Caco-2 (cell line): ENCODE measurements at regions not wholly inside any gene's neighbourhood (a gene's known extent, or its start where the extent isn't known, plus 50 kb on each side); places are given as distances from the start of the nearest gene placed in this dataset.

Experiments used
- BruUV-seq: library from RNA; stranded (reverse); fragments of 400-500 nt; replicated peaks from 2 replicates; lab custom pipeline; 2021; lab: Mats Ljungman, UMichigan
- CTCF ChIA-PET: fragments of 300-600 bp; sonication (Branson Sonifier 250); formaldehyde crosslinking; loops from one replicate; lab custom pipeline; 2022; ENCODE audit warnings: antibody characterized with exemption; lab: Charles Lee
- POLR2A ChIA-PET: fragments of 300-600 bp; sonication (Branson Sonifier 250); formaldehyde crosslinking; loops from one replicate; lab custom pipeline; 2022; ENCODE audit warnings: antibody characterized with exemption; lab: Charles Lee
- DNase-seq, 2 experiments: peaks; one replicate each; pipeline versions ENCODE4 v3.0.0 to v3.0.0-alpha.2; 2020 to 2022
- H3K27me3 ChIP-seq: replicated peaks from 2 replicates; pipeline ENCODE4 v1.6.0; 2011; ENCODE audit warnings: low read length; ENCODE audit not compliant: control insufficient read depth, insufficient read depth
- H3K36me3 ChIP-seq: 2 replicates; pipeline ENCODE4 v1.5.1; 2011; ENCODE audit warnings: low read length; ENCODE audit not compliant: control insufficient read depth, insufficient read depth
- H3K4me1 ChIP-seq: fragments of 250-450 bp; sonication (Bioruptor Pico); 2 replicates; pipeline ENCODE4 v1.5.1; 2020; ENCODE audit warnings: mild to moderate bottlenecking
- H3K4me3 ChIP-seq: 2 replicates; pipeline ENCODE4 v1.5.1; 2011; ENCODE audit warnings: low read depth, mild to moderate bottlenecking, control low read depth, low read length
- H3K9me3 ChIP-seq: fragments of 250-450 bp; sonication (Bioruptor Pico); 2 replicates; pipeline ENCODE4 v1.5.1; 2020; ENCODE audit warnings: mild to moderate bottlenecking, moderate library complexity
- H3K27ac Mint-ChIP-seq: one replicate; pipeline ENCODE4 v1.8.0; 2022; ENCODE audit warnings: mixed read lengths; ENCODE audit not compliant: unreplicated experiment
- H3K27me3 Mint-ChIP-seq: one replicate; pipeline ENCODE4 v1.8.0; 2022; ENCODE audit warnings: mixed read lengths; ENCODE audit not compliant: insufficient read depth, unreplicated experiment
- H3K36me3 Mint-ChIP-seq: one replicate; pipeline ENCODE4 v1.8.0; 2022; ENCODE audit warnings: mild to moderate bottlenecking, mixed read lengths; ENCODE audit not compliant: insufficient read depth, unreplicated experiment
- H3K4me1 Mint-ChIP-seq: one replicate; pipeline ENCODE4 v1.8.0; 2022; ENCODE audit warnings: low read depth, mixed read lengths; ENCODE audit not compliant: unreplicated experiment
- H3K4me3 Mint-ChIP-seq: one replicate; pipeline ENCODE4 v1.8.0; 2022; ENCODE audit warnings: mild to moderate bottlenecking, moderate library complexity, mixed read lengths; ENCODE audit not compliant: unreplicated experiment
- H3K9me3 Mint-ChIP-seq: one replicate; pipeline ENCODE4 v1.8.0; 2022; ENCODE audit warnings: mixed read lengths; ENCODE audit not compliant: unreplicated experiment
- CTCF ChIP-seq, 2 experiments: fragments of 200-600 bp in 1 of 2; IDR thresholded peaks; 1 replicate in 1 of 2; 2 replicates in 1 of 2; pipeline versions ENCODE4 v1.5.1 to v1.8.0; 2011 to 2022; ENCODE audit warnings: antibody characterized with exemption in 1 of 2, control low read depth in 1 of 2, inconsistent platforms in 1 of 2, low read depth in 1 of 2, low read length in 1 of 2, mild to moderate bottlenecking in 1 of 2, moderate library complexity in 1 of 2; ENCODE audit not compliant: insufficient read depth in 1 of 2, severe bottlenecking in 1 of 2, unreplicated experiment in 1 of 2
- intact Hi-C: fragments of 100-400 bp; cut with micrococcal nuclease; formaldehyde crosslinking; loops from one replicate; pipeline ENCODE4 v1.10.0; 2022; ENCODE audit not compliant: unreplicated experiment

DNA sequence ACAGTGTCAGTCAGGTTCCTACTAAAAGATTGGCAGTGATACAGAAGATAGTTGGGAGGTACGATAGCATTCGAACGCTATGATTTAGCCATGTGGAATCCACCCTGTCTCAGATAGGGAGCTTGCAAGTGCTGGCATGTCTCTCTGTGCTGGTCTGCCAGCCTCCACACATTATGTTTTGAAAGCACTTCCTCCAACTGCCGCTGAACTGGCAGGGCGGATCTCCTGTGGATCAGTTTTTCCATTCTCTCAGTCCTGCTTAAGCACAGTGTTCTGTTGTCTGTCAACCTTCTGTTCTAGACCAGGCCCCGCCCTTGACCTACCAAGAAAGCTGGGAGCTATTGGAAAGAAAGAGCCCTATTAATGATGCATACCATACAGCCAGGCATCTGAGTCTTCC is 65.5 kb upstream of the PALMD start:
- Histone ChIP-seq H3K27me3 (no peaks in the 10 kb centered on the region), H3K36me3 (no peaks in the 10 kb centered on the region), H3K4me3 (no peak overlapping the region), H3K4me1 (no peaks in the 10 kb centered on the region), H3K9me3 (no peaks in the 10 kb centered on the region)
- ChIA-PET POLR2A (no interaction called here), CTCF (no interaction called here)
- H3K27ac Mint-ChIP-seq: no peak overlapping the region
- no peaks in the 10 kb centered on the region for H3K27me3 Mint-ChIP-seq
- intact Hi-C loops: no loop called here
- no peak for DNase-seq
- no peaks in the 10 kb centered on the region for H3K9me3 Mint-ChIP-seq
- TF ChIP-seq CTCF (IDR thresholded peaks at IDR 0.05; ENCODE audit: insufficient read depth in 1 of 2, low read depth in 1 of 2, low read length in 1 of 2, severe bottlenecking in 1 of 2, unreplicated experiment in 1 of 2): no peak
- no peaks in the 10 kb centered on the region for H3K4me1 Mint-ChIP-seq
- BruUV-seq: no TSS peak
- H3K4me3 Mint-ChIP-seq: no peak overlapping the region
- H3K36me3 Mint-ChIP-seq: no peaks in the 10 kb centered on the region

GRCh38 chr1:99587008-99587407 is 58.9 kb upstream of the PALMD start:
- ChIA-PET CTCF (no interaction called here), POLR2A (no interaction called here)
- no peaks in the 10 kb centered on the region for H3K27me3 Mint-ChIP-seq
- Histone ChIP-seq H3K36me3 (no peaks in the 10 kb centered on the region), H3K27me3 (no peaks in the 10 kb centered on the region), H3K4me3 (no peak overlapping the region), H3K9me3 (no peaks in the 10 kb centered on the region), H3K4me1 (peaks cover 15% of the 10 kb centered on the region; the same call in 1 of the 2 replicates)
- no peak for TF ChIP-seq CTCF (IDR thresholded peaks at IDR 0.05; ENCODE audit: insufficient read depth in 1 of 2, low read depth in 1 of 2, low read length in 1 of 2, severe bottlenecking in 1 of 2, unreplicated experiment in 1 of 2)
- H3K36me3 Mint-ChIP-seq: no peaks in the 10 kb centered on the region
- no TSS peak for BruUV-seq
- no peak overlapping the region for H3K4me3 Mint-ChIP-seq
- H3K9me3 Mint-ChIP-seq: no peaks in the 10 kb centered on the region
- intact Hi-C loops: no loop called here
- no peak for DNase-seq
- H3K4me1 Mint-ChIP-seq: peaks cover 6% of the 10 kb centered on the region
- H3K27ac Mint-ChIP-seq: no peak overlapping the region

- ChIA-PET CTCF (no interaction called here), POLR2A (no interaction called here)
- Mint-ChIP-seq H3K4me3 (no peak overlapping the region), H3K27me3 (no peaks in the 10 kb centered on the region), H3K9me3 (no peaks in the 10 kb centered on the region), H3K4me1 (peaks cover 6% of the 10 kb centered on the region), H3K27ac (no peak overlapping the region), H3K36me3 (peaks cover 3% of the 10 kb centered on the region)
- no peak for DNase-seq
- H3K27me3 ChIP-seq: no peaks in the 10 kb centered on the region
- intact Hi-C loops: no loop called here
- TF ChIP-seq CTCF (IDR thresholded peaks at IDR 0.05; ENCODE audit: insufficient read depth in 1 of 2, low read depth in 1 of 2, low read length in 1 of 2, severe bottlenecking in 1 of 2, unreplicated experiment in 1 of 2): no peak
- H3K4me1 ChIP-seq: peaks cover 15% of the 10 kb centered on the region; the same call in 1 of the 2 replicates
- no peaks in the 10 kb centered on the region for H3K9me3 ChIP-seq
- H3K36me3 ChIP-seq: no peaks in the 10 kb centered on the region
- no TSS peak for BruUV-seq
- no peak overlapping the region for H3K4me3 ChIP-seq
These were observed 56.7 kb upstream of the PALMD start for GRCh38 chr1:99589186-99589636.
